ENCODE measurements at regions not wholly inside any gene's neighbourhood (a gene's known extent, or its start where the extent isn't known, plus 50 kb on each side); places are given as distances from the start of the nearest gene placed in this dataset.

- TF ChIP-seq CTCF (IDR thresholded peaks at IDR 0.05) (no peak), EP300 (IDR thresholded peaks at IDR 0.05; ENCODE audit: borderline replicate concordance in 1 of 2, low read depth in 1 of 2, low read length in 1 of 2) (no peak)
Observed at GRCh38 chr15:95616306-95616705, 714.2 kb upstream of the NR2F2 start.
